ENCODE measurements at regions not wholly inside any gene's neighbourhood (a gene's known extent, or its start where the extent isn't known, plus 50 kb on each side); places are given as distances from the start of the nearest gene placed in this dataset.

DNA sequence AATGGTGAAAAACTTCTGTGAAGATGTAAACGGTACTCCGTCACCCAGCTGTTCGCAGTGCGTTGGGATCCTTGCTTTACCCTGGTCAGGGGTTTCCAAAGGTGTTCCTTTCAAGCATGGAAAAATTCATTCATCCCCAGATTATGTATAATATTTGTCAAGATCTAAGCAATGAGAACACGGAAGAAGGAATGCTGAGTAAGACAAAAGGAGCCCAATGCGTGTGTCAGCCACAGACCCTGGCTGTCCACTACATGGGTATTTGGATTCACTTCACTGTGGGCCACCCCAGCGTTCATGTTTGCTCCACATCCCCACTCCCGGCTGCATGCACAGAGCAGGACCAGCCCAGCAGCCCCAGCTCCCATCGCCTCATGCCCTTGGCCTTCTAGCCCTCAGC lies 241.3 kb upstream of the CELF2 start:
- H3K27me3 Mint-ChIP-seq (ENCODE audit: low read depth in 2 of 2): peaks cover 10 to 13% of the 10 kb centered on the region in 2 donors
- H3K9me3 ChIP-seq (ENCODE audit: control insufficient read depth, insufficient read depth, low read length): no peaks in the 10 kb centered on the region
- no peak overlapping the region for H3K27ac Mint-ChIP-seq
- no peaks in the 10 kb centered on the region for H3K36me3 ChIP-seq (ENCODE audit: control insufficient read depth, insufficient read depth, low read length)
- H3K4me1 ChIP-seq (ENCODE audit: control insufficient read depth, insufficient read depth, low read length): no peaks in the 10 kb centered on the region
- no peaks in the 10 kb centered on the region for H3K9me3 Mint-ChIP-seq
- H3K27ac ChIP-seq (ENCODE audit: low read length): no peak overlapping the region
- TF ChIP-seq, protein P1, sequence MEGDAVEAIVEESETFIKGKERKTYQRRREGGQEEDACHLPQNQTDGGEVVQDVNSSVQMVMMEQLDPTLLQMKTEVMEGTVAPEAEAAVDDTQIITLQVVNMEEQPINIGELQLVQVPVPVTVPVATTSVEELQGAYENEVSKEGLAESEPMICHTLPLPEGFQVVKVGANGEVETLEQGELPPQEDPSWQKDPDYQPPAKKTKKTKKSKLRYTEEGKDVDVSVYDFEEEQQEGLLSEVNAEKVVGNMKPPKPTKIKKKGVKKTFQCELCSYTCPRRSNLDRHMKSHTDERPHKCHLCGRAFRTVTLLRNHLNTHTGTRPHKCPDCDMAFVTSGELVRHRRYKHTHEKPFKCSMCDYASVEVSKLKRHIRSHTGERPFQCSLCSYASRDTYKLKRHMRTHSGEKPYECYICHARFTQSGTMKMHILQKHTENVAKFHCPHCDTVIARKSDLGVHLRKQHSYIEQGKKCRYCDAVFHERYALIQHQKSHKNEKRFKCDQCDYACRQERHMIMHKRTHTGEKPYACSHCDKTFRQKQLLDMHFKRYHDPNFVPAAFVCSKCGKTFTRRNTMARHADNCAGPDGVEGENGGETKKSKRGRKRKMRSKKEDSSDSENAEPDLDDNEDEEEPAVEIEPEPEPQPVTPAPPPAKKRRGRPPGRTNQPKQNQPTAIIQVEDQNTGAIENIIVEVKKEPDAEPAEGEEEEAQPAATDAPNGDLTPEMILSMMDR (IDR thresholded peaks at IDR 0.05): no peak
- ATAC-seq: no peak
- H3K4me3 ChIP-seq (ENCODE audit: low read length): no peak overlapping the region
- WGBS (ENCODE audit: insufficient coverage): 93% methylated on average over 9 of the region's 9 CpGs
- H3K4me1 Mint-ChIP-seq: no peaks in the 10 kb centered on the region
- H3K27me3 ChIP-seq (ENCODE audit: control insufficient read depth, insufficient read depth, low read length): no peaks in the 10 kb centered on the region
- H3K36me3 Mint-ChIP-seq: no peaks in the 10 kb centered on the region
- intact Hi-C loops (cut with micrococcal nuclease): no loop called here
- no peak for DNase-seq
- H3K4me3 Mint-ChIP-seq: no peak overlapping the region

- Mint-ChIP-seq H3K36me3 (no peaks in the 10 kb centered on the region), H3K9me3 (no peaks in the 10 kb centered on the region), H3K27ac (no peak overlapping the region), H3K4me1 (no peaks in the 10 kb centered on the region), H3K4me3 (no peak overlapping the region), H3K27me3 (ENCODE audit: low read depth in 2 of 2) (peaks cover 10 to 13% of the 10 kb centered on the region in 2 donors)
- no peaks in the 10 kb centered on the region for H3K9me3 ChIP-seq (ENCODE audit: control insufficient read depth, insufficient read depth, low read length)
- no peak for DNase-seq
- no peak overlapping the region for H3K4me3 ChIP-seq (ENCODE audit: low read length)
- ATAC-seq: no peak
- no peaks in the 10 kb centered on the region for H3K27me3 ChIP-seq (ENCODE audit: control insufficient read depth, insufficient read depth, low read length)
- intact Hi-C loops (cut with micrococcal nuclease): no loop called here
- H3K36me3 ChIP-seq (ENCODE audit: control insufficient read depth, insufficient read depth, low read length): no peaks in the 10 kb centered on the region
- H3K4me1 ChIP-seq (ENCODE audit: control insufficient read depth, insufficient read depth, low read length): no peaks in the 10 kb centered on the region
- 94% methylated on average over 5 of the region's 5 CpGs for WGBS (ENCODE audit: insufficient coverage)
- TF ChIP-seq, protein P1 (IDR thresholded peaks at IDR 0.05): no peak
- no peak overlapping the region for H3K27ac ChIP-seq (ENCODE audit: low read length)
Observed at GRCh38 chr10:10777279-10777678, 240.4 kb upstream of the CELF2 start.

DNA sequence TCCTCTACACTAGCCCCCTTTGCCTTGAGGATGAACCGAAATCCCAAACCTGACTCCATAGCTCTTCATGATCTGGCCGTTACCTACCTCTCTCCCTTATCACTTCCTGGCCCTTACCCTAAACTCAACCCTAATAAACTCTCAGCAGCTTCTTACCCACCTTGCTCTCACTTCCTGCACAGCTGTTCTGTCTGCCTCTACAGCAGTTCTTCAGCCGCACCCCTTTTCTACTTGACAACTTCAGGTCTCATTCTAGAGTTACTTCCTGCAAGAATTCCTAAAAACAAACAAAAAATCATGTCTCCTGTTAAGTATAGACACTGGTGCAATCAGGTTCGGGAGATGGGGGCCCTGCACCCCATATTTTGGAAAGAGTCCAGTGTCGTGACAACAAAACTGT lies 239.9 kb upstream of the CELF2 start:
- 72% methylated on average over 5 of the region's 5 CpGs for WGBS (ENCODE audit: insufficient coverage)
- Histone ChIP-seq H3K9me3 (ENCODE audit: control insufficient read depth, insufficient read depth, low read length) (no peaks in the 10 kb centered on the region), H3K27me3 (ENCODE audit: control insufficient read depth, insufficient read depth, low read length) (no peaks in the 10 kb centered on the region), H3K4me3 (ENCODE audit: low read length) (no peak overlapping the region), H3K27ac (ENCODE audit: low read length) (no peak overlapping the region), H3K4me1 (ENCODE audit: control insufficient read depth, insufficient read depth, low read length) (no peaks in the 10 kb centered on the region), H3K36me3 (ENCODE audit: control insufficient read depth, insufficient read depth, low read length) (no peaks in the 10 kb centered on the region)
- TF ChIP-seq, protein P1 (IDR thresholded peaks at IDR 0.05): no peak
- Mint-ChIP-seq H3K9me3 (no peaks in the 10 kb centered on the region), H3K4me3 (no peak overlapping the region), H3K36me3 (no peaks in the 10 kb centered on the region), H3K27me3 (ENCODE audit: low read depth in 2 of 2) (peaks cover 10 to 13% of the 10 kb centered on the region in 2 donors), H3K27ac (no peak overlapping the region), H3K4me1 (no peaks in the 10 kb centered on the region)
- no peak for ATAC-seq
- no peak for DNase-seq
- intact Hi-C loops (cut with micrococcal nuclease): no loop called here

DNA sequence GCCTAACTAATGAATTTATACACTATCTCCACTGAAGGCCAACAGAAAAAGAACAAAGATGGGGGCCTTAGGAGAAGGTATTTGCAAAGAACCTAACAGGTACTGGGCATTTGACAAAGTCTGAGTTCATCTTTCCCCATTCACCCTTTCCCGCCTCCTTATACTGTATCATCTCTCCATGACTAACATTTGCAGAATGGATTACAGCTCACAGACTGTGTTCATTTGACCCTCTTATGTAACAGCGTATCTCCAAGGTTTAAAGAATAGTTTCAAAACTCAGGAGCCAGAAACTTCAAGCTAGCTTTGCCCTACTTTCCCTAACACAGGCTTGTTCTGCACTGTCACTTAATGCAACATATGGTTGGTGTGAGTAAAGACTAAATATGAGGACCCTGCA lies 238.7 kb upstream of the CELF2 start:
- no peaks in the 10 kb centered on the region for H3K27me3 ChIP-seq (ENCODE audit: control insufficient read depth, insufficient read depth, low read length)
- WGBS (ENCODE audit: insufficient coverage): 87% methylated on average over 2 of the region's 2 CpGs
- ATAC-seq: no peak
- Mint-ChIP-seq H3K9me3 (no peaks in the 10 kb centered on the region), H3K27me3 (ENCODE audit: low read depth in 2 of 2) (peaks cover 13% of the 10 kb centered on the region in 2 donors), H3K4me1 (no peaks in the 10 kb centered on the region), H3K27ac (no peak overlapping the region), H3K4me3 (no peak overlapping the region), H3K36me3 (no peaks in the 10 kb centered on the region)
- TF ChIP-seq, protein P1 (IDR thresholded peaks at IDR 0.05): no peak
- H3K4me1 ChIP-seq (ENCODE audit: control insufficient read depth, insufficient read depth, low read length): no peaks in the 10 kb centered on the region
- no peaks in the 10 kb centered on the region for H3K36me3 ChIP-seq (ENCODE audit: control insufficient read depth, insufficient read depth, low read length)
- no peak overlapping the region for H3K4me3 ChIP-seq (ENCODE audit: low read length)
- intact Hi-C loops (cut with micrococcal nuclease): no loop called here
- no peaks in the 10 kb centered on the region for H3K9me3 ChIP-seq (ENCODE audit: control insufficient read depth, insufficient read depth, low read length)
- no peak for DNase-seq
- no peak overlapping the region for H3K27ac ChIP-seq (ENCODE audit: low read length)
